Fibroblast of the conjunctiva (primary cell): ENCODE measurements at regions not wholly inside any gene's neighbourhood (a gene's known extent, or its start where the extent isn't known, plus 50 kb on each side); places are given as distances from the start of the nearest gene placed in this dataset.

ENCODE experiments used
- DNase-seq: peaks from one replicate; pipeline ENCODE4 v3.0.0-alpha.2; 2010; ENCODE audit warnings: low read depth

DNA sequence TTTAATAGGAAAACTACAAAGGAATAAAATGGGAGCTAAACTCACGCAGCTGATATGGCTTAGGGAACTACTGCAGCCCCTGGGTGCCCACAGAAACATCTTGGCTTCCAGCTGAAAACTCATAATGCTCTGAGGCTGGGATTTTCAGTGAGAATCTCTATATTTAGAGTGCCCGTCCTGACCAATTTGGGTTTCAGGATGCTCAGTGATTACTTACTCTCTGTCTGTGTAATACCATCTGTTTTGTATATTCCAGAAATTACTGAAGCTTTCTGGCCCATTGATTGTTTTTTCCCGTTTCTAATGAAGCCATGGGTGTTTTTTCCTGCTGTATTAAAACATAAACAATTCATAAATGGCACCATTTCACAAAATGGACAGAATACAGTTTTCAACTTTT lies 50.6 kb upstream of the ZNF385D start:
- no peak for DNase-seq

DNA sequence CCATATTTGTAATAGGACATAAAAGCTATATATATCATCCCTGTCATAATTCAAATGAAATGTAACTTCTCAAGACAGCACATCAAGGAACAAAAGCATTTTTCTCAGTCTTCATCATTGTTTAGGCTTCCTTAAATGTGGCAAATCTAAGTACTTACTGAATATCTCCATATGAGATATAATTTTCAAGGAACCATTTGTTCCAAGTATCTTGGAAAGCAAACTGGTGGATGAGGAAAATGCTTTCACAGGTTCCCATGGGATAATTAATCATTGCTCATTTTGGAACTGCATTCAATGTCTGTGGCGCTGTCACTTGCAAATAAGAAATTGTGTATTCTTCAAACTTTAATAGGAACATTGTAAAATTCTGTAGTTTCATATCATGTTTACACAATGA lies 52.6 kb upstream of the ZNF385D start:
- no peak for DNase-seq

DNA sequence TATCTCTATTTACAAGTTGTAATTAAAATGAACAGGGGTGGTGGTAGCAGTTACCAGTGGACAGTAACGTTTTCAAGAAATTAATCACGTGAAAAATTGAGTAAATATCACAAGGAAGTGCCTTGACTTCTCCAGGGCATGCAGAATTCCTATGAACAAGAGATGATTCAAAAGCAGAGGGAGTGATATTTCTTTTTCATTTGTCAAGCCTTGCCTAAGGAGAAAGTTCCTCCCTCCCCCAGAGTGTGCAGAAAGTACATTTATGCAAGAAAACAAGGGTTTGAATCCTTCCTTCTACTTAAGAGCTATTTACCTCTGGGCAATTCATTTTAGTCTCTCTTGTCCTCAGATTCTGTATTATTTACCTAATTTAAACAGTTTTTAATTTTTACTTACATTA lies 53.3 kb upstream of the ZNF385D start:
- no peak for DNase-seq

GRCh38 chr3:21806733-21807132 lies 55.7 kb upstream of the ZNF385D start:
- DNase-seq, result no peak

DNA sequence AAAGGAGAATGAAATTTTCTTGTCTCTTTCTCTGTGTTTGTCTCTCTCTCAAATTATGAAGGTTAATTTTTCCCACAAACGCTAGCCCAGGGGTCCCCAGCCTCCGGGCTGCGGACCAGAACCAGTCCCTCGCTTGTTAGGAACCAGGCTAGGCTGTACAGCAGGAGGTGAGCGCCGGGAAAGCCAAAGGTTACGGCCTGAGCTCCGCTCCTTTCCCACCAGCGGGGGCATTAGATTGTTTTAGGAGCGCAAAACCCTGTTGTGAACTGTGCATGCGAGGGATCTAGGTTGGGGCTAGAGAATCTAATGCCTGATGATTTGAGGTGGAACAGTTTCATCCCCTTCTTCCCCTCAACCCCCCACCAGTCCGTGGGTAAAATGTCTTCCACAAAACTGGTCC lies 74.7 kb upstream of the ZNF385D start:
- DNase-seq, result no peak

DNA sequence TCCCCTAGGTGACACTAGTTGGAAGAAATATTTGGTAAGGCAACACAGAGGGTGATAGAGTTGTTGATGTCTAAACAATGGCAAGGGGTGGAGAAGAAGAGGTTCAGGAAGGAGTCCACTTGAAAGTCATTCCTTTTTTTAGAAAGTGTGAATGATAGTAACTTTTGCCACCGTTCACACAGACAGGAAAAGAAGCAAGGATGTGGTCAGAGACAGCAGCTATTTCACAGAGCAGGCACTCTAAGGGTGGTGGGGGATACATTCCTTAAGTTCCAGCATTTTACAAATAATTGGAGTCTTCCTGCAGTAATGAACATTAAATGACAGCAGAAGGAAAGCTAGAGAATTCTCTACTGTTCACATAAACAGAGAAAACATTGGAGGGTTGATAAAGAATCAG lies 75.4 kb upstream of the ZNF385D start:
- DNase-seq, result no peak

DNA sequence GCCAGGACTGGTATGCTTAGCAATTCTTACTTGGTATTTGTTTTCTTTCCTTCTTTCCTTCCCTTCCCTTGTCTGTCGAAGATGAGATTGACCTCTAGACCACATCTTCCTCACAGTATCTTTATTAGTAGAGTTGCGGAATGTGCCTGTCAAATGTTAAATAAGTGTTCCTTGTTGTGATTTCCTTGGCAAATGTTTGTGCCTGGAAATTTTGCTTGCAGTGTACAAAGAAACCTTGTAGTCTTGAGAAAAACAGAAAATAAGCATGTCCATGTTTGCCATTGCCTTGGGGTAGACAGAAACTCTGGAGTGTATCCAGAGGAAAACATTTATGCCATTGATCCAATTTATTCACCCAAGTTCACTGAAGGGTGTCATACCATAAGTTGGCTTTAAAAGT lies 79.5 kb upstream of the ZNF385D start:
- DNase-seq, result no peak

GRCh38 chr3:21835264-21835663 lies 84.3 kb upstream of the ZNF385D start:
- DNase-seq, result peak; percentile 9

GRCh38 chr3:21836227-21836626 lies 85.2 kb upstream of the ZNF385D start:
- DNase-seq, result no peak

DNA sequence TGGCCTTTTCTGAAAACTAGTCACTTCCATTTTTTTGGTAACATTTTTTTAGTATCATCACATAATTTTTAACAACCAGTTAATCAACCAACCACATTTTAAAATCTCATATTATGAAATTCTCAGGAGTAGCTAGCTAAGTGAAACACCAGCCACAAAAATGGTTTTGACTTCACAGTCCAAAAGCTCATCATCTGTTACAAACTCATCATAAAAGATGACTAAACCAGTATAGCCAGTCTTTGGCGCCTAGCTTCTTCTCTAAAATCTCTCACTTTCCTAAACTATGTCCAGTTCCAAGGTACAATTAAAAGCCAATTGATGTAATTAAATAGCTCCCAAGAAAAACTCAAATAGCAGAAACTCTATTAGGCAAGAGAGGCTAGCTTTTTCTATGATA lies 88.2 kb upstream of the ZNF385D start:
- no peak for DNase-seq

DNA sequence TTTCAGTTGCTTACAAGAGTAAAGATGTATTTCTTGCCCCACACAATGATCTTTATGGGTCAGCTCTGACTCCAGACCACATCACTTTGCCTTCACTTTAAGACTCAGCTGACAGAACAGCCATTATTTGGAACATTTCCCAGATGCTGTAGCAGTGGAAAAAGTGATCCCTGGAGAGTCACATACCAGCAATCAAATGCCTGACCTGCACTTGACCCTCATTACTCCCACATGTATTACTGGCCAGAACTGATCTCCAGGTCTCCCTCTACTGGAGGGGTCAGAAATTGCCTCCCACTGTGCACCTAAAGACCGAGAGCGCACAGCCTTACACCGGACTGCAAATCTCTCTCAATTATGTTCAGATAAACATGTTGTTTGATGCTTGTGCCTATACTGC lies 88.6 kb upstream of the ZNF385D start:
- peak; percentile 80 for DNase-seq

GRCh38 chr3:21847005-21847404 lies 96.0 kb upstream of the ZNF385D start:
- DNase-seq, result no peak

- no peak for DNase-seq
Observed at GRCh38 chr3:21859124-21860081, 108.4 kb upstream of the ZNF385D start.

- no peak for DNase-seq
Observed at GRCh38 chr3:21860082-21860475, 109.1 kb upstream of the ZNF385D start.

- DNase-seq, result no peak
Observed at GRCh38 chr3:21860657-21861056, 109.6 kb upstream of the ZNF385D start.

- no peak for DNase-seq
Observed at GRCh38 chr3:21876782-21877181, 125.8 kb upstream of the ZNF385D start.

GRCh38 chr3:21877214-21877754 lies 126.3 kb upstream of the ZNF385D start:
- DNase-seq, result no peak

DNA sequence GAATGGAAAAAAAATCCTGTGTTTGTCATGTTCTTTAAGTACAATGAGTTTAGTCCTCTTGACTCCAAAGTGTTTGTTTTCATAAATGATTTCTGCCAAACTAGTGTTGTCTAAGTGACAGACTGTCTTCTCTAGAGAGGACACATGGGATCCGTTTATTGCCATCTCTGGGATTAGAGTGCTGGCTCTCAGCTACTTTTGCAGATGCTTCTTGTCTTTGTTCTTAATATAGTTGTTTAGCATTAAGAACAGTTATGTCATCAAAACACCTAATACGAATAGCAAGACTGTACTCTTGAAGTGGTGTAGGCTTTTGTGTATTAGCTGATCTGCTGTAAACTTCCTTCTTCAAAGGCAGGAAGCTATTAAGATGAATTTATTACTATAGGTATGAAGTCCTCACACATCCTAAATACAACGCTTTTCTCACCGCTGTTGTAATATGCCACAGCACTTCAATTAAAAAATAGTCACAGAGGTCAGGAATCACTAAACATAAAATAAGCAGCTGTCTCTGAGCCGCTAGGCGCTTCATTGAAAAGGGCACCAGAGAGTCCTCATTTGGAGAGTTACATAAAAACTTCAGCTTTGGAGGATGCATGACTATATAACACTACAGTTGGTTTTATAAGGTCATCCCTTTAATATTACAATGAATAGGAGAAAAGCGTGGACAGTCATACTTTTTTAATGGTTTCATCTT lies 128.3 kb upstream of the ZNF385D start:
- DNase-seq, result no peak

GRCh38 chr3:21888656-21889055 lies 137.6 kb upstream of the ZNF385D start:
- no peak for DNase-seq

DNA sequence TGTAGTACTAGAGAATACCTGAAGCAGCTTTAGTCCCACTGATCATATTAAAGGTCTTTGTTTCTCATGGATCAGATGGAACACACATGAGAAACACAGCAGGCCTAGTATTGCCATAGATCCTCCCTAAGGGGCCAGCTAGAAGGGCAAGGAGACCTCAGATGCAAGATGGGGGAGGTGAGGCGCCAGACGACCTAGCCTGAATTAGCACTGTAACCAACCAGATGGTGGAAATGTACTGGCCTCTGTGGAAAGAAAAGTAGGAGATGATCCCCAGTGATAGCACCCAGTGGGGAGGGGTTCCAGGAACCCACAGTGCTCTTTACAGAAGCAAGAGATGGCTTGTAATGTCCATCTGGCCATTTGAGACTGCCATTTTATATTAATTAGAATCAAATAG lies 138.2 kb upstream of the ZNF385D start:
- no peak for DNase-seq

DNA sequence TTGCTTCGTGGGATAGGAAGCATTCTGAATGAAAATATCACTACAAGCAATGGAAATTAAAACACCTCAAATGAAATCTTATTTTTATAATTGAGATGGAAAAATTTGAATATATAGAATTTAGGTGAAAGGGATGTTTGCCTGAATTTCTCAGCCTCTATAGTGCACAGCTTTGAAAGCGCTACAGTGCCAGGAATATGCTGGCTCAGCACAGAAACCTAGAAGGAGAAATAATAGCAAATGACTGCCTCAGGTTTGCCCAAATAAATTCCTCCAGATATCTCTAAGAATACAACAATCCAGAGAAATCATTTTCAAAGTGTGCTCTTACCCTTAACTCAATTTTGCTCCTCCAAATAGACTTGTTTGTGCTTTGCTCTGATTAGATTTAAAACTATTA lies 141.1 kb upstream of the ZNF385D start:
- DNase-seq, result no peak

- DNase-seq, result no peak
Observed at GRCh38 chr3:21893242-21893641, 142.2 kb upstream of the ZNF385D start.
